Skeletal muscle satellite cell (primary cell): ENCODE measurements at regions not wholly inside any gene's neighbourhood (a gene's known extent, or its start where the extent isn't known, plus 50 kb on each side); places are given as distances from the start of the nearest gene placed in this dataset.

Experiments
- H3K27me3 ChIP-seq: 2 replicates; pipeline ENCODE4 v1.7.0; 2013; ENCODE audit warnings: low read length; ENCODE audit not compliant: control insufficient read depth, insufficient read depth
- H3K36me3 ChIP-seq: 2 replicates; pipeline ENCODE4 v1.7.0; 2013; ENCODE audit warnings: mild to moderate bottlenecking, control low read depth, low read length; ENCODE audit not compliant: insufficient read depth
- H3K4me1 ChIP-seq: 2 replicates; pipeline ENCODE4 v1.7.0; 2013; ENCODE audit warnings: low read length; ENCODE audit not compliant: control insufficient read depth, insufficient read depth
- H3K4me2 ChIP-seq: 2 replicates; pipeline ENCODE4 v1.7.0; 2013; ENCODE audit warnings: mild to moderate bottlenecking, low read length
- H3K4me3 ChIP-seq: 2 replicates; pipeline ENCODE4 v1.7.0; 2013; ENCODE audit warnings: low read length
- H3K9ac ChIP-seq: 2 replicates; pipeline ENCODE4 v1.7.0; 2013; ENCODE audit warnings: mild to moderate bottlenecking, low read depth, low read length, moderate library complexity
- H3K9me3 ChIP-seq: replicated peaks from 2 replicates; pipeline ENCODE4 v1.7.0; 2013; ENCODE audit warnings: mild to moderate bottlenecking, control low read depth, low read length

DNA sequence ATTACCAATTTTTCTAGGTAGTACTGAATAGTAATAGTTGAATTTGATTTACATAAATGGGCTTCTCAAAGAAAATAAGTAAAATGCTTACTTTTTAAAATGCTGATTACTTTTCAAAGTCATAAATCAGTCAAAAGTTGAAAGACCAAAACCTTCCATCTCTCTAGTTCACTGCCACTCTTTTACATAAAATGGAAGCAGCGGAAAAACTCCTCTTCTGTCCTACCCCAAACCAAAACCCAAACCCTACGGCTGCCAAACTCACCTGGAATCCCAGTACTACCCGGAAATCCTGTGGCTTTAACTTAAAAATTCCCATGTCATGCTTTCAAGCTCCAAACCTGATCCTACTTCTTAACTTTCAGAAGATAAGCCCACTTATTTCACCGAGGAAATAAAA is 81.2 kb upstream of the MAPRE2 start:
- Histone ChIP-seq H3K4me3 (no peak overlapping the region), H3K27me3 (no peaks in the 10 kb centered on the region), H3K36me3 (no peaks in the 10 kb centered on the region), H3K4me2 (no peak overlapping the region), H3K4me1 (no peaks in the 10 kb centered on the region), H3K9me3 (no peaks in the 10 kb centered on the region), H3K9ac (no peak overlapping the region)

DNA sequence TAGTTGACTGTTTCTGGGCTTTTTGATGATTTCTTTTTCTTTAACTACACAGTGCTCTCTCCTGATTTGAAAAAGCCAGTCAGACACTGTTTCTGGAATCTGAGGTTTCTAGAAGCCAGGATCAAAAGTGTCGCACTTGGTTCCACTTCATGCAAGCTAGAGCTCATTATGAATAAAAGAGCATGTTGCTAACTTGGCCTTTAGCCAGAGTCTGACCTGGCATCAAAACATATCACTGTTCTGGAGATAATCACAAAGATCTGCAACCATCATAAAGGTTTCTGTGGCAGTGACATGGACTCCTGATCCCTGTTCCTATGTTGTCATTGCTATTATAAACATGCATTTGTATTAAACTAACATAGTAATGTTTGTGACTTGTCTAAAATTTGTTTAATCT is 76.1 kb upstream of the MAPRE2 start:
- Histone ChIP-seq H3K4me3 (no peak overlapping the region), H3K27me3 (no peaks in the 10 kb centered on the region), H3K4me1 (no peaks in the 10 kb centered on the region), H3K9ac (no peak overlapping the region), H3K4me2 (no peak overlapping the region), H3K36me3 (no peaks in the 10 kb centered on the region), H3K9me3 (no peaks in the 10 kb centered on the region)

DNA sequence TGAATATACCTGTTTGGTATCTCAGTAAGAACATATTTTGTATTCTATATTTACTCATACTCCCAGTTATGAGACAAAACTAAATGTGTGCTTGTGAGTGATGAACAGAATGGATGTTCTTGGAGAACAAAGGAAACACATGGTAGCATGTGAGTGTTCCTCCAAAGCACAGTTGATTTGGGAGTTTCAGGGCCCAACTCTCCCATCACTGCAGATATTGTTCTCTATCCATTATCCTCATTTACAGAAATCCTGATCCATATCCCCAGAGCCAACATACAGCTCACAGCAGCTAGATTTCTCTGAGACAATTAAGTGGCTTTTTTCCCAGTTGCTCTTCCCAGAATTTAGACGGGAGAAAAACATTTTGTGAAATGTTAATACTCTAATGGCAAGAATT is 75.6 kb upstream of the MAPRE2 start:
- no peaks in the 10 kb centered on the region for H3K4me1 ChIP-seq
- H3K9me3 ChIP-seq: no peaks in the 10 kb centered on the region
- no peaks in the 10 kb centered on the region for H3K27me3 ChIP-seq
- no peak overlapping the region for H3K4me3 ChIP-seq
- no peak overlapping the region for H3K4me2 ChIP-seq
- no peaks in the 10 kb centered on the region for H3K36me3 ChIP-seq
- H3K9ac ChIP-seq: no peak overlapping the region

DNA sequence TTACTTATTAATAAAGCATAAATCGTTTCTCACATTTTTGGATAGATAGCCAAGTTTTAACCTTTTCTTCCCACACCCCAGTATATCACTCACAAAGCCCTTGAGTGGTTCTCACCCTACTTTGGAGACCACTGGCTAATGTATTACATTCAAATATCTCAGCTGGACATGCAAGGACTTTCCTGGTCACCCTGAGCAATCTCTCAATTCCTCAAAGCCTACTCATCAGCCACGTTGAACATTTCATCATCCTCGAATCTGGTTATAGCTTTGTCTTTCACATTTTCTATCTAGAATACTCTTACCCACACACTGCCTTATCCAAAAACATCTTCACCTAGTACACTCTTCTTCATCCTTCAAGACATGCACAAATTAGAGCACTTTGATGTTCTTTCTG is 71.1 kb upstream of the MAPRE2 start:
- Histone ChIP-seq H3K4me1 (no peaks in the 10 kb centered on the region), H3K4me3 (no peak overlapping the region), H3K9me3 (no peaks in the 10 kb centered on the region), H3K36me3 (no peaks in the 10 kb centered on the region), H3K27me3 (peaks cover 27% of the 10 kb centered on the region), H3K4me2 (no peak overlapping the region), H3K9ac (no peak overlapping the region)

GRCh38 chr18:34971313-34971712 is 69.9 kb upstream of the MAPRE2 start:
- Histone ChIP-seq H3K4me2 (no peak overlapping the region), H3K36me3 (no peaks in the 10 kb centered on the region), H3K27me3 (peaks cover 40% of the 10 kb centered on the region), H3K4me1 (no peaks in the 10 kb centered on the region), H3K9ac (no peak overlapping the region), H3K9me3 (no peaks in the 10 kb centered on the region), H3K4me3 (no peak overlapping the region)

DNA sequence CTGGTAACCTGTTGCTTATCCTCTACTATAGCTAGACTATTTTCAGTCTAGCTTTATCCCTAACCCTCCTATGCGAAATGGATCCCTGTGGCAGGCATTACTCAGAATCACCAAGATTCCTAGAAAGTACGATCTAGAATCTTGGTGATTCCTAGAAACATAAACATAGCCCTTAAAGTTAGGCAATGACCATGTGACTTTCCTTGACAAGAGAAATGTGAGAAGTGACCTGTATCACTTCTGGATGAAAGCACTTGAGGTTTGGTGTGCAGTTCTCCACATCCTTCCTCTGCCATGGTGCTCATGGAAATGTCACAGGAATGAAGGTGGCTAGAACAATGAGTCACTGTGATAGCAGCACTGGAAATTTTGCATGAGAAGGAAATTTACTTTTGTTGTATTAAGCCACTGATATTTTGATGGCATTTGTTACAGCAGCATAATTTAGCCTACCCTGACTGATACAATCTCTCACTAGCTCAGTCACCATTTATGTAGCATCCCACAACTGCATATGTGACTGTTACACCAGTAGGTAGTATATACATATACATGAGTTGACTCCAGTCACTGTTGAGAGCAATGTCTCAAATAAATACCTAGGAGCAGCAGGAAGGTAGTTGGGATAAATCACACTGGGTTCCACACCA is 68.3 kb upstream of the MAPRE2 start:
- Histone ChIP-seq H3K36me3 (no peaks in the 10 kb centered on the region), H3K9ac (no peak overlapping the region), H3K4me2 (no peak overlapping the region), H3K27me3 (peaks cover 51% of the 10 kb centered on the region), H3K4me3 (no peak overlapping the region), H3K9me3 (no peaks in the 10 kb centered on the region), H3K4me1 (peaks cover 11% of the 10 kb centered on the region)

GRCh38 chr18:34976123-34976522 is 65.1 kb upstream of the MAPRE2 start:
- Histone ChIP-seq H3K4me1 (peaks cover 23% of the 10 kb centered on the region), H3K9ac (no peak overlapping the region), H3K27me3 (peaks cover 52% of the 10 kb centered on the region), H3K9me3 (no peaks in the 10 kb centered on the region), H3K4me2 (peak overlapping the region; percentile 88), H3K4me3 (no peak overlapping the region), H3K36me3 (no peaks in the 10 kb centered on the region)

- Histone ChIP-seq H3K4me2 (peak overlapping the region; percentile 88), H3K36me3 (no peaks in the 10 kb centered on the region), H3K9me3 (no peaks in the 10 kb centered on the region), H3K4me3 (peak overlapping the region; percentile 70), H3K9ac (no peak overlapping the region), H3K27me3 (peaks cover 52% of the 10 kb centered on the region), H3K4me1 (peaks cover 23% of the 10 kb centered on the region)
Observed at GRCh38 chr18:34976534-34976898, 64.7 kb upstream of the MAPRE2 start.

DNA sequence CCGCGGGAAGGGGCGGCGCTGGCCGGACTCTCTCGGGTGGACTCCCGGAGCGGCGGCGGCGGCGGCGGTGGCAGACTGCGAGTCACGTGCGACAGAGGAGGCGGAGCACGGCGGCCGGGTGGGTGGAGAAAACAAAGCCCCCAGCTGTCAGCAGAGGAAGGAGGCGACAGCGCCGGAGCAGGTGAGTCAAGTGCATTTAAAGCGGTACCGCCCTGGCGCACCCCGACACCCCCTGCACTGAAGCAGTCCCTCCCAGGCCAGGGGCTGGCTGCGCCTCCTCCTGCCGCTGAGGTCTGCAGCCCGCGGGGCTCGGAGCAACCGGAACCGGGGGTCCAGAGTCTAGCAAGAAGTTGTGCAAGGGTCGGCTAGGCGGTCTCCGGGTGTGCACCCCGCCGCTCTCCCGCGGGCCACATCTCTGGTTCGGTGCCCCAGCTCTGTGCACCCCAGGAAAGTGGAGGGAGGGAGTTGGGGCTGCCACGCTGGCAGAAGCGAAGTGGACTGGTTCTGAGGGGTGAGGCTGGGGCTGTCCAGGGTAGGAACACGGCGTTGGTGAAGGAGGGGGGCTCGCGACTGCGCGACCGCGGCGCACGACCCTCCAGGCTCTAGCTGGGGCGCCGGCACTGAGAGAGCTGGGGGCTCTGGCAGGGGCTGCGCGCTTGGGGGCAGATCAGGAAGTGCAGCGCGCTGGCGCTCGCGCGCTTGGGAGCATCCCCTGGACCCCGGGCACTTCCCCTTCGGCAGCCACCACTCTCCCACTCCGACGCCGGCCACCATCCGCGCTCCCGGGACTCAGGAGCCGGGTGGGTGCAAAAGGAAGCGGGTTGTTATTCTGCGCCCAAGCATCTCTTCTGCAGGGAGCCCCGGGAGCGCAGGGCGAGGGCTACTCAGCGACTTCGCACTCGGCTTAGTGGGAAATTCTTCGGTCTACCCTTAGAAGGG is 64.0 kb upstream of the MAPRE2 start:
- Histone ChIP-seq H3K36me3 (no peaks in the 10 kb centered on the region), H3K4me3 (peak overlapping the region; percentile 70), H3K9ac (peak overlapping the region; percentile 52), H3K27me3 (peaks cover 49% of the 10 kb centered on the region), H3K4me1 (peaks cover 23% of the 10 kb centered on the region), H3K9me3 (no peaks in the 10 kb centered on the region), H3K4me2 (peak overlapping the region; percentile 88)

- Histone ChIP-seq H3K4me3 (peak overlapping the region; percentile 70), H3K9me3 (no peaks in the 10 kb centered on the region), H3K9ac (peak overlapping the region; percentile 52), H3K36me3 (no peaks in the 10 kb centered on the region), H3K4me1 (peaks cover 23% of the 10 kb centered on the region), H3K27me3 (peaks cover 42% of the 10 kb centered on the region), H3K4me2 (peak overlapping the region; percentile 88)
Observed at GRCh38 chr18:34977838-34978532, 63.2 kb upstream of the MAPRE2 start.

GRCh38 chr18:34978533-34978893 is 62.7 kb upstream of the MAPRE2 start:
- peak overlapping the region; percentile 52 for H3K9ac ChIP-seq
- H3K27me3 ChIP-seq: peaks cover 38% of the 10 kb centered on the region

More at GRCh38 chr18:34978533-34978893, 62.7 kb upstream of the MAPRE2 start:
- H3K36me3 ChIP-seq: no peaks in the 10 kb centered on the region
- H3K4me3 ChIP-seq: peak overlapping the region; percentile 70
- peaks cover 23% of the 10 kb centered on the region for H3K4me1 ChIP-seq
- H3K9me3 ChIP-seq: no peaks in the 10 kb centered on the region
- H3K4me2 ChIP-seq: peak overlapping the region; percentile 88
